GM21576 (cell line): ENCODE measurements at regions not wholly inside any gene's neighbourhood (a gene's known extent, or its start where the extent isn't known, plus 50 kb on each side); places are given as distances from the start of the nearest gene placed in this dataset.
"Not testable (repeated sequence)": the region's sequence is repeated elsewhere in the genome, so short reads cannot be mapped to it uniquely, and the experiment has no call there.

Source experiments
- ATAC-seq: cut with Tn5 transposase; IDR thresholded peaks from one replicate; pipeline ENCODE4 v1.9.1; 2021; ENCODE audit warnings: mild to moderate bottlenecking, moderate library complexity; ENCODE audit not compliant: unreplicated experiment

DNA sequence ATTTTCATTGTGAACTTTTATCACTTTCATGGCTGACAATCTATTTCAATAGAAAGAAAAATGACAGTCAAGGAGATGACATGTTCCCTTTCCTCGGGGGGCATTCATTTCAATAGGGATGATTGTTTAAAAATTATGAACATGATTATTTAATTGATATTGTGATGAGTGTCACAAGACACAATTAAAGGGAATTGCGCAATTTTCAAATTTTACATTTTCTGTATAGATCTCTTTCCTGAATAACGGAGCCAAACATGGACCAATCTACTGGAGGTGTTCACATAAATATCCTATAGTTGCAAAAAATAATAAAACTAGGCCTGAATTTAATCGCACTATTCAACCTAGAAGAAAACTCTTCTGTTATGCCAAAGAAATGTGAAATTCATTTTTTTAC is 1274.6 kb downstream of the SLITRK5 start:
- ATAC-seq = no peak

DNA sequence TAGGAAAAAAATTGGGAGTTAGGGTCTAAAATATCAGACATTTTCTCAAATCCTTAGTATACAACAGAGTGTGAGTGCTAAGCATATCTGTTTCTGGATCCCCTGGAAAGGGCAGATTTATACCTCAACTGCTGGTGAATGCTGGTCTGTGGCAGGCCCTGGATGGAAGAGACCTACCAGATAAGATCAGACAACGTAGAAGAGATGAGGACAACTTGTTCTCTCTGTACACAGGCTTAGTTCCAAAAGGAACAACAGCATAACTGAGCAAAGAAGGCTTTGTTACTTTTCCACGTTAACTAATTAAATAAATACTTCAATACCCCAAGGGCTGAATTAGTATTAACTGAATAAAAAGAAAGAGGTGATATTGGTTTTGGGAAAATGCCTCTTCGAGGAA is 1277.3 kb downstream of the SLITRK5 start:
- ATAC-seq = no peak

DNA sequence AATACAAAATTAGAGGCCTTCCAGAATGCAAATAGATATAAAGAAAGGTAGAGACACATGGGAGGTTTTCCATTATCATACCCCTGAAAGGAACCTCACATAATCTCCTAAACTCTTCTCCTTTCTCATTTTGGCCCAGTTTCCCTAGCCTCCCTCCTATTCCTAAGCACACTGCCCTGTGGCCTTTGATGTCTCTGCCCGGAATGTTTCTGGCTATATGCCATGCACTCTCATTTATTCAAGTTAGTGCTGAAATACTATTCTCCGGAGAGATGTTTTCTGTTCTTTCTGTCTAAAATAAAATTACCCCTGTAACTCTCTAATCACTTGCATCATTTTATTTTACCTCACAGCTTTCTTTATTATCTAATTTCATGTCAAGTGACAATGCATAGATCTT is 1287.7 kb downstream of the SLITRK5 start:
- ATAC-seq = no peak

DNA sequence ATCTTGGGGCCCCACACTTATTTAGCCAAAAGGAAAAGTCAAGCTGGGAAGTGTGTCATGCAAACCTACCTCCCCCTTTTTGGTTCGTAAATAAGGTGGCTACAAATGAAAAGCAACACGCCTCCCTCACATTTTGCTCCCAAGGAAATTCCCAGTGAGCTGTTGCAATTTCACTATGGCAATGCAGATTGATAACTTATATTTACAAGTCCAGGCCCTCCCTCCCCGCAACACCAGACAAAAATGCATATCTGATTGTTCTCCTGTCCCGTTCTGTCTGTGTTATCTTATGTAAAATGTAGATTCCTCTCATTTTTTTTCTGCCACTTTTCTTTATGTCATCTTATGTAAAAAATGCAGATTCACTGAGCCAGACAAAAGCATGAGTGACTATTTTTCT is 1305.3 kb downstream of the SLITRK5 start:
- ATAC-seq = no peak

DNA sequence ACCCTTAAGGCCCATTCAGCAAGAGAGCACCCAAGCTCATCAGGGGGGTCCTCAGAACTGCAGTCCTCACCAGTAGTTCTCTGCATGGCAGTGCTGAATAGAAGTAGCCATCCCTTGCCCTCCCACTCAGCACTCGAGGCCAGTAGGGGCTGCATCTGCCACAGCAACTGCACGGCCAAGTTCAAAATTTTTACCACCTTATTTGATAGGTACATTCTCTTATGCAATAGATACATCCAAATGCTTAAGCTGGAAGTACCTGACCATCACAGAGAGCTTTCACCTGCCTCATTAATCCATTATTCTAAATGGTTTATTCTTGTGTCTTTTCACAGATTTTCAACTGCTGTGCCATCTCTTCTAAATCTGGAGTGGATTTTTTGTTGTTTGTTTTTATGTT is 1307.4 kb downstream of the SLITRK5 start:
- no peak for ATAC-seq

DNA sequence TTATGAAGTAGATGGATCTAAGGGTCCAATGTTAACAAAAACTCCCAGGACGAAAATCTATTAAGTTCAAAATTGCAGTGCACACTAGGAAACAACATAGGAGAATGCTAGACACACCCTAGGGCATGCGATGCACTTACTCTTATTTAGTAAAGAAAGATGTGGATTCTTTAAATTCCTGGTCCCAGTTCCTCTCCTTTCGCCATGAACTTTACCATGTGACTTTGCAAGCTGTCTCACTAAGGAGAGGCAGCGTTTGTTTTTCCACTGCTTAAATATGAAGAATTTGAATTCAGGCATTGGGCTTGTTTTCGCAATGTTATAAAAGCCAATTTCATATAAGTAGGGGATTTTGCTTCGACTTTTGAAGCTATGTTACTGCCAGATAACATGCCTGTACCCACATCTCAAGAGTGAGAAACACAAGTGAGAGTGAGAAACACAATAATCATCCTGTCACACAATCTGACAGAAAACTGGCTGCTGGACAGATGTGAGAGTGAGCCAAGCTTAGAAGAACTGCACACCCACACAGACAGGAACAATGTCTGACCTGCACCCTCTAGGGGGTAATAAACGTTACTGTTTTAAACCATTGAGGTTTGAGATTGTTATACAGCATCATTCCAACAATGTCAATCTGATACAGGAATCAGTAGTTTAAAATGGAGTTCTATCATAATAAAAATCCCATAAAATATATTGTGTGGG is 1308.4 kb downstream of the SLITRK5 start:
- ATAC-seq = no peak

DNA sequence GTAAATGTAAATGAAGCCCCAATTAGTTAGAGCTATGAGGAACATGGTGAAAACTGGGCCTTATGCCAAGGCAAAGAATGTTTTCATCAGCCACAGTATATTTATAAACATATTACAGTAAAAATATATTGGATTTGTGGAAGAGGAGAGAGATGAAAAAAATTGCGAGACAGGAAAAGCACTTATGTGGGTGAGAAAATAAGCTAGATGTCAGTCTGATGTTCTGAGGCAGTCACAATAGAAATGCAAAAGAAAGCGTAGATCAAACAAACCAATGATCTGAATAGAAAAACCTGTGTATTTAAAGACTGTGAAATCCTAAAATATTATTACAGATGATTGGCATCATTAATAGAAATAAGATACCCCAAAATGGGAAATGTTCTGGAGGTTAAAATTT is 1332.5 kb downstream of the SLITRK5 start:
- ATAC-seq = no peak

DNA sequence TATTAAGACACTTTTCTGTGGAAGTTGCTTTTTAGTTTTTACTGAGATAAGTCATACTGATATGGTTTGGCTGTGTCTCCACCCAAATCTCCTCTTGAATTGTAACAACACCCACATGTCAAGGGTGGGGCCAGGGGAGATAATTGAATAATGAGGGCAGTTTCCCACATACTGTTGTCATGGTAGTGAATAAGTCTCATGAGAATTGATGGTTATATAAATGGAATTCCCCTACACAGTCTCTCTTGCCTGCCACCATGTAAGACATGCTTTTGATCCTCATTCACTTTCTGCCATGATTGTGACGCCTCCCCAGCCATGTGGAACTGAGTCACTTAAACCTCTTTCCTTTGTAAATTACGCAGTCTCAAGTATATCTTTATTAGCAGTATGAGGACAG is 1340.4 kb downstream of the SLITRK5 start:
- ATAC-seq = no peak

DNA sequence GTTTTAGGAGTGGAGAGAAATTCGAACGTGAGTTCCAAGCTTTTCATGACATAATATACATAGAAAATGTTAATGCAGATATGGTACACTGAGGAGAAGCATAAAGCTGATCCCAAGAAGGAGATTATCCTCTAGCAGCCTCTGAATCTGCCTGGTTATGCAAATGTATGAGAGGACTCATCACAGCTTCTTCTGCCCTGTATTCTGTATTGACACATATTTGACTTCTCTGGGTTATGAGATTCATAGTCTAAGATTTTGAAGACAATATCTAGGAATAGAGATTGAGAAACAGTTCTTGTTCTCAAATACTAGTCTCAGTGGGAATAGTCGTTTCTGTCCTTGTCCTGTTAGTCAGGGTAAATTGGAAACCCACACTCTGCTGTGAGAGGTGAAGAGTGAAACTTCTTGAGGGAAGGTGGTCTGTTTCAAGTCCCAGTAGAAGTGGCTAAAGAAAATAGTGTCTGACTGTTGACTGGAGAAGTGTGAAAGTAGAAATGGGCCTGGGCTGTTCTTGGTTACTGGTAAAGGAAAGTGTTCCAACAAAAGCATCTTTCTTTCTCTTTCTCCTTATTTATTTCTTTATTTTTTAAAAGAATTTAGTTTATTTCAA is 1356.6 kb downstream of the SLITRK5 start:
- no peak for ATAC-seq

DNA sequence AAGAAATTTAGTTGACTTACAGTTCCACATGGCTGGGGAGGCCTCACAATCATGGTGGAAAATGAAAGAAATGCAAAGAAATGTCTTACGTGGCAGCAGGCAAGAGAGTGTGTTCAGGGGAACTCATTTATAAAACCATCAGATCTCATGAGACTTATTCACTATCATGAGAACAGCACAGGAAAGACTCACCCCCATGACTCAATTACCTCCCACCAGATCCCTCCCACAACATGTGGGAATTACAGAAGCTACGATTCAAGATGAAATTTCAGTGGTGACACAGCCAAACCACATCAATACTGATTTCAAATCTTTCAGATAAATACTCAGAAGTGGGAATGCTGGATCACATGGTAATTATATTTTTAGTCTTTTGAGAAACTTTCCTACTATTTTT is 1357.9 kb downstream of the SLITRK5 start:
- no peak for ATAC-seq

DNA sequence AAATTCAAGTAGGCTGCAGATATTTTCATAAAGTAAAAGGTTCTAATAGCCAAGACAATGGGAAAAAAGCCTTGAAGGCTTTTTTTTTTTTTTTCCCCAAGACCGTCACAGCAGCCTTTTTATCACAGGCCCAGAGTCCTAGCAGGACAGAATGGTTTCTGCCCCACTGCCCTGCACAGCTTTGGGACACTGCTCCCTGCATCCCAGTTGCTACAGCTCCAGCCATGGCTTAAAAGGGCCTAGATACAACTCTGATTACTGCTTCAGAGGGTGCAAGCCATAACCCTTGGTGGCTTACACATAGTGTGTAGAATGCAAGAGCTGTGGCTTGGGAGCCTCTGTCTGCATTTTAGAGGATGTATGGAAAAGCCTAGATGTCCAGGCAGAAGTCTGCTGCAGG is 1362.8 kb downstream of the SLITRK5 start:
- no peak for ATAC-seq

DNA sequence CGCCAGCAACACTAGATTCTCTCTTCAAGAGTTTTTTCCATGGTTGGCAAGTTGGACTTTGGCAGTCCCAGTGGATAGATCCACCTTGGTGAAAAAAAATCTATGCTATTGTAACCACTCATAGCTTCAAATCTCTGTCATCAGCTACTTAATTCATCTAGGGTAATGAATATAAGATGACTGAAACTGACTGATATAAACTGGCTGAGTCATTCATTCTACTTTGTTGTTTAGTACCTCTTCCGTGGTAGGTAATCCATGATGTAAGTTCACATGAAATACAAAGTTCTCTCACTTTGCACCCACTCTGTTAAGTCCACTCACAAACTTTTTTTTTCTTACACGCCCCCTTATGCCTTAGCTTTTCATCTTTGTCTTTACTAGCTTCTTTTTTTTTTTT is 1381.5 kb downstream of the SLITRK5 start:
- no peak for ATAC-seq

DNA sequence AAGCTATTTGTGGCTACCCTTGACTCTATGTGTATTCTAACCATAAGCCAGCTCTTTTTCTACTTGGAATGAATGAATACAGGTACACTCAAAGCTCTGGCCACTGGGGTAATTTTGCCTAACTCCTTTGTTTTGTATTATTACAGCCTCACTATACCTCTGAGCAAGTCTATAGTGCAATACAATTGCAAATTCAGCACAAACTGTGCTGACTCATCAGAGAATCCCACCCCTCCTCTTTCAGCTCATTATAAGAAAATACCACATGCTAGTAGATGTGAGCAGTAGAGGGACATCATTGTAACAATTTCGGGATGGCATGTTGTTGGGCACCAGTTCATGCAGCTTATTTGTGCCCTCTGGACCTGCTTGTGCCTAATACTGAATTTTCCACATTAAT is 1382.2 kb downstream of the SLITRK5 start:
- no peak for ATAC-seq

DNA sequence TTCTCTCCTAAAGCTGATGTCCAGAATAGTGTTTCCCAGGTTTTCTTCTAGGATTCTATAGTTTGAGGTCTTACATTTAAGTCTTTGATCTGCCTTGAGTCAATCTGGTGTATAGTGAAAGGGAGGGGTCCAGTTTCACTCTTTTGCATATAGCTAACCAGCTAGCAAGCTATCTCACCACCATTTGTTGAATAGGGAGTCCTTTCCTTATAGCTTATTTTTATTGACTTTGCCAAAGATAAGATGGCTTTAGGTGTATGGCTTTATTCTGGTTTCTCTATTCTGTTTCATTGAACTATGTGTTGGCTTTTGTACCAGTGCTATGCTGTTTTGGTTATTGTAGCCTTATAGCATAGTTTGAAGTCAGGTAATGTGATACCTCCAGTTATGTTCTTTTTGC is 1386.1 kb downstream of the SLITRK5 start:
- no peak for ATAC-seq

DNA sequence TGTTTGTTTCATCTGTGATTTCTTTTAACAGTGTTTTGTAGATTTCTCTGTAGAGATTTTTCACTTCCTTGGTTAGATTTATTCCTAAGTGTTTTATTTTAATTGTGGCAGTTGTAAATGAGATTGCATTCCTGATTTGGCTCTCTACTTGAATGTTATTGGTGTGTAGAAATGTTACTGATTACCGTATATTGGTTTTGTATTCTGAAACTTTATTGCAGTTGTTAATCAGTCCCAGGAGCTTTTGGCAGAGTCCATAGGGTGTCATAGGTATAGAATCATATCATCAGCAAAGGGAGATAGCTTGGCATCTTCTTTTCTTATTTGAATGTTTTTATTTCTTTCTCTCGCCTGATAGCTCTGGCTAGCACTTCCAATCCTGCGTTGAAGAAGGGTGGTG is 1386.7 kb downstream of the SLITRK5 start:
- ATAC-seq = no peak

DNA sequence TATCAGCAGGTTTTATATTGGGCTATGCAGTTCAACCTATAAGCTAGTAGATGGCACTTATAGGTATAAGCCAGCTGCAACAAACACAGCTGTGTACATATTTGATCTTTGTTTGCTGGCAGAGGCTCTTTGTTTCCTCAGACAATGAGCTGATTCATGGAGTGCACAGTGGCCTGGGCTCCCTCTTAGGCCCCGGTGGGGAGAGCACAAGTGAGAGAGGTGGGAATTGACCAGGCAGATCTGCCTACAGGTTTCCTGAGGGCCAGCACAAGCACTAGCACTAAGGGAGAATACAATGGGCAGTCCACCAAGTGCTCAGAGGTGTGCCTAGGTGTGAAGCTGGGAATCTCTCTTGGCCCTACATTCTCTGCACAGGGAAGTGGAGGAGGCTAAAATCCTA is 1390.7 kb downstream of the SLITRK5 start:
- no peak for ATAC-seq

DNA sequence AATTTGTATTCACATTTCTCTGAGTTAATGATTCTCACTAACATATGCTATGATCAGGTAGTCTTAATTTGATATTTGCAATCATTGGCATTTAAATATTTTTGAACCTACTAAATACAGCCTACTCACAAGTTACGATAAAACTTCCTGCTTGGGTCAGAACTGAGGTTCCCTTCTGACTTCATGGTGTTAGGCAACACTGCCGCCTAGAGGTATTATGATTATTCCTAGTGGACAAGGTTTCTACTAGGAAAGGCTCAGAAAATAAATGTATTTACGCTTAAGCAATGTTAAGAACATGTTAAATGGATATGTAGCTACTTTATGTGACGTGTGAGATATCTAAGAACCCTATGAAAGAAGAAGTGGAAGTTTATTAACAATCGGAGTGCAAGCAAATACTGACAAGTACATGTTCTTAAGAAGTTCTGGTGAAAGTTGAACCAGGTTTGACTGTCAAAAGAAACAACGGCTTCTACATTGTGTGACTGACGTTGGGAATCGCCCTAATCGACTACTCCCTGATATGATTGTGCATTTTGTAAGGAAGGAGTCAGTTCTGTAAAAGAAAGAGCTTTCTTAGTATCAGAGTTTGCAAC is 1395.8 kb downstream of the SLITRK5 start:
- ATAC-seq = no peak

DNA sequence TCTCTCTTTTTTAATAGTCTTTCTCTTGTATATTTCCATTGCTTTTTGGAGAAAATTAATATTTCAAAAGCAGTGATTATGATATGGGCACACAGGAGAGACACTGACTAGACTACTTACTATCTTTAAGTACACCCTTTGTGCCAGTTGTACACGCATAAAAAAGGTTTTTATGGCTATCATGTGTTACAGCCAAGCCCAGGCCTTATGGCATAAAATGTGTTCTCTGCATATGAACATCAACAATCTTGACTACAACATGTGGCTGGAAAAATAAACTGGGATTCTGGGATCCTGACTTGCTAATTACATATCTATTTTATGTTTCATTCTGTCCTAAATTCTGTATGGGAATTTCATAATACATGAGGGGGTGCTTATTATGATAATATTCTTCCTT is 1401.8 kb downstream of the SLITRK5 start:
- no peak for ATAC-seq

DNA sequence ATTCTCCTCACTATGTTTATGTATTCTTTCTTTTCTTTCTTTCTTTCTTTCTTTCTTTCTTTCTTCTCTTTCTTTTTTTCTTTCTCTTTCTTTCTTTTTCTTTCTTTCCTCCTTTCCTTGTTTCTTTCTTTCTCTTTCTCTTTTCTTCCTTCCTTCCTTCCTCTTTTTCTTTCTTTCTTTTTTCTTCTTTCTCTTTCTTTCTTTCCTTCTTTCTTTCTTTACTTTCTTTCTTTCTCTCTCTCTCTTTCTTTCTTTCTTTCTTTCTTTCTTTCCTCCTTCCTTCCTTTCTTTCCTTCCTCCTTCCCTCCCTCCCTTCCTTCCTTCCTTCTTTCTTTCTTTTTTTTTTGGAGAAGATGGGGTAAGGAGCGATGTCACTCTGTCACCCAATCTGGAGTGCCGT is 1405.5 kb downstream of the SLITRK5 start:
- ATAC-seq = no peak

DNA sequence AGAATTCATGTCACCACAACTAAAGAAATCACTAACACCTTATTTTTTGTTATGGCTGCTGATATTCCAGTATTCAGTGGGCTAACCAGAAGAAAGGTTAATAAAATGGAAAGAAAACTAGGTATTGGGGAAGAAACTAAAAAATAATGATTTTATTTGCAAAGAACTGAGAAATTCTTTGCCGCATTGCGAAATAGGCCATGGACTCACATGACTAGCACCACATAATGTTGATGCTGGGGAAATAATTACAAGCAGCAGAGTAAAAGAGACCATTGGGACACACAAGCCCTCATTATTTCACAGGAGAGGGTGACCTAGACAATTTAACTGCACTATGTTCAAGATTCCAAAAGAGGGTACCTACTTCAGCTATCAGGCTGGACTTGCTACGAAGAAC is 1411.5 kb downstream of the SLITRK5 start:
- ATAC-seq = no peak

DNA sequence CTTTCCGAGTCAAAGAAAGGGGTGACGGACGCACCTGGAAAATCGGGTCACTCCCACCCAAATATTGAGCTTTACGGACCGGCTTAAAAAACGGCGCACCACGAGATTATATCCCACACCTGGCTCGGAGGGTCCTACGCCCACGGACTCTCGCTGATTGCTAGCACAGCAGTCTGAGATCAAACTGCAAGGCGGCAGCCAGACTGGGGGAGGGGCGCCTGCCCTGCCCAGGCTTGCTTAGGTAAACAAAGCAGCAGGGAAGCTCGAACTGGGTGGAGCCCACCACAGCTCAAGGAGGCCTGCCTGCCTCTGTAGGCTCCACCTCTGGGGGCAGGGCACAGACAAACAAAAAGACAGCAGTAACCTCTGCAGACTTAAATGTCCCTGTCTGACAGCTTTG is 1416.9 kb downstream of the SLITRK5 start:
- ATAC-seq = not testable (repeated sequence)

DNA sequence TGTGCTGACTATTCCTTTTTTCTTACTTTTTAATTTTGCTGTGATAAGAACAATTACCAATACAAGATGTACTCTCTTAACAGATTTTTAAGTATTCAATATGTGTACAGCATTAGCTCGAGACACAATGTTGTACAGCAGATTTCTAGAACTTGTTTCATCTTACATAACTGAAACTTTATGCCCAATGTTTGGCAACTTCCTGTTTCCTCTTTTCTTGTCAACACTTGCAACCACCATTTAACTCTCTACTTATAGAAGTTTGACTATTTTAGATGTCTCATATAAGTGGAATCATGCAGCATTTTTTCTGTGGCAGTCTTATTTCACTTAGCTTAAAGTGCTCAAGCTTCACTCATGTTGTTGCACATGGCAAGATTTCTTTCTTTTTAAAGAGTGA is 1426.8 kb downstream of the SLITRK5 start:
- no peak for ATAC-seq

DNA sequence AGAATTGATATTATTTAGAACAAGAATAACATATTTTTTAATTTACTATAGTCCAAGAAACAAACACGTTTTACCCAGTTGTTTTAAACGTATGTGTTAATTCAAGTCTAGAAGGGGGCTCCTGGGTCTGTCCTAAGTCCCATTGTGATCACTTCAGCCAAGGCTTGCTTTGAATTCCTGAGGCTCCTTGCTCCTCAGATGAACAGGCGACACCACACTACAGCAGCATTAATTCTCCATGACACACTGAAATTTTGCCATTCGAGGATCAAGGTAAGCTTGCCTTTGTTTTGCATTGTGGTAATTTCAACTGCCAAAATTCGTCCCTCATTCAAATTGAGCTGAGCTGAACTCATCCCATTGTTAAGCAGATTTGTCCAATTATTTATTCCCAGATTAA is 1442.6 kb downstream of the SLITRK5 start:
- ATAC-seq = no peak
